Nephron progenitor cell (in vitro differentiated cells): ENCODE measurements at regions not wholly inside any gene's neighbourhood (a gene's known extent, or its start where the extent isn't known, plus 50 kb on each side); places are given as distances from the start of the nearest gene placed in this dataset.

Experiments used
- DNase-seq: peaks from one replicate; pipeline ENCODE4 v3.0.0; 2021
- H3K27ac Mint-ChIP-seq: 2 replicates; pipeline ENCODE4 v1.8.0; 2021; ENCODE audit warnings: mild to moderate bottlenecking, moderate library complexity, mixed read lengths
- H3K27me3 Mint-ChIP-seq: 2 replicates; pipeline ENCODE4 v1.8.0; 2021; ENCODE audit warnings: mild to moderate bottlenecking, low read depth, mixed read lengths; ENCODE audit not compliant: poor library complexity
- H3K36me3 Mint-ChIP-seq: 2 replicates; pipeline ENCODE4 v1.8.0; 2021; ENCODE audit warnings: low read depth, mixed read lengths
- H3K4me1 Mint-ChIP-seq: 2 replicates; pipeline ENCODE4 v1.8.0; 2021; ENCODE audit warnings: mixed read lengths
- H3K4me3 Mint-ChIP-seq: 2 replicates; pipeline ENCODE4 v1.8.0; 2021; ENCODE audit warnings: mild to moderate bottlenecking, moderate library complexity, mixed read lengths
- H3K9me3 Mint-ChIP-seq: 2 replicates; pipeline ENCODE4 v1.8.0; 2021; ENCODE audit warnings: mild to moderate bottlenecking, moderate library complexity, mixed read lengths
- CTCF ChIP-seq: fragments of 200-600 bp; sonication (generic); IDR thresholded peaks from 2 replicates; pipeline ENCODE4 v1.5.0; 2021; ENCODE audit warnings: antibody characterized with exemption

- DNase-seq: no peak
- H3K4me1 Mint-ChIP-seq: peaks cover 9% of the 10 kb centered on the region
- no peaks in the 10 kb centered on the region for H3K9me3 Mint-ChIP-seq
- no peak for TF ChIP-seq CTCF
- no peak overlapping the region for H3K27ac Mint-ChIP-seq
- no peaks in the 10 kb centered on the region for H3K36me3 Mint-ChIP-seq
- no peak overlapping the region for H3K4me3 Mint-ChIP-seq
- peaks cover 4% of the 10 kb centered on the region for H3K27me3 Mint-ChIP-seq
Measured at GRCh38 chr6:155521719-155522118, 66.1 kb upstream of the NOX3 start.

GRCh38 chr6:155520078-155520477, 64.4 kb upstream of the NOX3 start:
- Mint-ChIP-seq H3K36me3 (no peaks in the 10 kb centered on the region), H3K27ac (no peak overlapping the region), H3K4me3 (no peak overlapping the region), H3K4me1 (peaks cover 9% of the 10 kb centered on the region), H3K9me3 (peaks cover 1% of the 10 kb centered on the region), H3K27me3 (peaks cover 4% of the 10 kb centered on the region)
- no peak for DNase-seq
- no peak for TF ChIP-seq CTCF

GRCh38 chr6:155519176-155519738, 63.6 kb upstream of the NOX3 start:
- H3K4me1 Mint-ChIP-seq: peaks cover 9% of the 10 kb centered on the region
- H3K9me3 Mint-ChIP-seq: peaks cover 5% of the 10 kb centered on the region
- peaks cover 4% of the 10 kb centered on the region for H3K27me3 Mint-ChIP-seq
- no peak overlapping the region for H3K4me3 Mint-ChIP-seq
- H3K27ac Mint-ChIP-seq: no peak overlapping the region
- TF ChIP-seq CTCF: no peak
- H3K36me3 Mint-ChIP-seq: no peaks in the 10 kb centered on the region
- no peak for DNase-seq

GRCh38 chr6:155517294-155517693, 61.7 kb upstream of the NOX3 start:
- H3K36me3 Mint-ChIP-seq: no peaks in the 10 kb centered on the region
- peaks cover 8% of the 10 kb centered on the region for H3K9me3 Mint-ChIP-seq

GRCh38 chr6:155510879-155511278, 55.2 kb upstream of the NOX3 start:
- Mint-ChIP-seq H3K4me3 (no peak overlapping the region), H3K36me3 (no peaks in the 10 kb centered on the region), H3K27ac (no peak overlapping the region), H3K27me3 (no peaks in the 10 kb centered on the region), H3K9me3 (peaks cover 8% of the 10 kb centered on the region), H3K4me1 (no peaks in the 10 kb centered on the region)
- no peak for DNase-seq
- no peak for TF ChIP-seq CTCF

More at GRCh38 chr6:155517294-155517693, 61.7 kb upstream of the NOX3 start:
- peaks cover 9% of the 10 kb centered on the region for H3K4me1 Mint-ChIP-seq
- no peak overlapping the region for H3K27ac Mint-ChIP-seq
- DNase-seq: no peak
- TF ChIP-seq CTCF: no peak
- H3K27me3 Mint-ChIP-seq: no peaks in the 10 kb centered on the region
- no peak overlapping the region for H3K4me3 Mint-ChIP-seq

GRCh38 chr6:155509743-155510475, 54.3 kb upstream of the NOX3 start:
- DNase-seq: no peak
- Mint-ChIP-seq H3K9me3 (peaks cover 5% of the 10 kb centered on the region), H3K4me1 (no peaks in the 10 kb centered on the region), H3K4me3 (no peak overlapping the region), H3K27me3 (no peaks in the 10 kb centered on the region), H3K36me3 (no peaks in the 10 kb centered on the region), H3K27ac (no peak overlapping the region)
- no peak for TF ChIP-seq CTCF
